PC-9 (cell line): ENCODE measurements at regions not wholly inside any gene's neighbourhood (a gene's known extent, or its start where the extent isn't known, plus 50 kb on each side); places are given as distances from the start of the nearest gene placed in this dataset.

Experiments
- CTCF ChIP-seq: fragments of 200-600 bp; sonication (generic); conservative IDR thresholded peaks from 2 replicates; pipeline ENCODE4 v1.6.1; 2017; ENCODE audit warnings: mixed run types, antibody characterized with exemption, mild to moderate bottlenecking, moderate library complexity
- EZH2 ChIP-seq: fragments of 200-600 bp; sonication (generic); IDR thresholded peaks from 2 replicates; pipeline ENCODE4 v1.8.0; 2017; ENCODE audit warnings: antibody characterized with exemption, low read depth

GRCh38 chr17:55961386-55961785 lies 191.9 kb upstream of the ANKFN1 start:
- TF ChIP-seq CTCF (no peak), EZH2 (no peak)
